Thyroid gland (tissue), 4 donors: ENCODE measurements at regions not wholly inside any gene's neighbourhood (a gene's known extent, or its start where the extent isn't known, plus 50 kb on each side); places are given as distances from the start of the nearest gene placed in this dataset.

Experiments used
- CTCF ChIP-seq, 6 experiments: fragments of 200-600 bp in 3 of 6; fragments of 450-650 bp in 3 of 6; sonication (generic) in 3 of 6; IDR thresholded peaks; one replicate each; pipeline ENCODE4 v1.5.1; 2016 to 2019; ENCODE audit warnings: antibody characterized with exemption in 6 of 6, mild to moderate bottlenecking in 2 of 6, inconsistent platforms in 1 of 6, moderate library complexity in 1 of 6
- POLR2A ChIP-seq, 2 donors: fragments of 450-650 bp; IDR thresholded peaks; one replicate each; pipeline ENCODE4 v1.6.1; 2017; ENCODE audit warnings: antibody characterized with exemption in 2 of 2, mild to moderate bottlenecking in 2 of 2, moderate library complexity in 1 of 2

- TF ChIP-seq CTCF (IDR thresholded peaks at IDR 0.05) (no peak), POLR2A (IDR thresholded peaks at IDR 0.05) (no peak)
Measured at GRCh38 chr10:94129393-94130130, 135.8 kb downstream of the PLCE1 start.
